NCI-H774 (cell line): ENCODE measurements at regions not wholly inside any gene's neighbourhood (a gene's known extent, or its start where the extent isn't known, plus 50 kb on each side); places are given as distances from the start of the nearest gene placed in this dataset.

Experiments used
- DNase-seq: peaks from one replicate; lab custom pipeline; 2025; lab: John Stamatoyannopoulos, UW

- DNase-seq: no peak
Observed at GRCh38 chr14:65281991-65282895, 130.3 kb upstream of the FUT8 start.

- no peak for DNase-seq
Observed at GRCh38 chr14:65282896-65283253, 129.7 kb upstream of the FUT8 start.

GRCh38 chr14:65286443-65286842 is 126.1 kb upstream of the FUT8 start:
- no peak for DNase-seq

DNA sequence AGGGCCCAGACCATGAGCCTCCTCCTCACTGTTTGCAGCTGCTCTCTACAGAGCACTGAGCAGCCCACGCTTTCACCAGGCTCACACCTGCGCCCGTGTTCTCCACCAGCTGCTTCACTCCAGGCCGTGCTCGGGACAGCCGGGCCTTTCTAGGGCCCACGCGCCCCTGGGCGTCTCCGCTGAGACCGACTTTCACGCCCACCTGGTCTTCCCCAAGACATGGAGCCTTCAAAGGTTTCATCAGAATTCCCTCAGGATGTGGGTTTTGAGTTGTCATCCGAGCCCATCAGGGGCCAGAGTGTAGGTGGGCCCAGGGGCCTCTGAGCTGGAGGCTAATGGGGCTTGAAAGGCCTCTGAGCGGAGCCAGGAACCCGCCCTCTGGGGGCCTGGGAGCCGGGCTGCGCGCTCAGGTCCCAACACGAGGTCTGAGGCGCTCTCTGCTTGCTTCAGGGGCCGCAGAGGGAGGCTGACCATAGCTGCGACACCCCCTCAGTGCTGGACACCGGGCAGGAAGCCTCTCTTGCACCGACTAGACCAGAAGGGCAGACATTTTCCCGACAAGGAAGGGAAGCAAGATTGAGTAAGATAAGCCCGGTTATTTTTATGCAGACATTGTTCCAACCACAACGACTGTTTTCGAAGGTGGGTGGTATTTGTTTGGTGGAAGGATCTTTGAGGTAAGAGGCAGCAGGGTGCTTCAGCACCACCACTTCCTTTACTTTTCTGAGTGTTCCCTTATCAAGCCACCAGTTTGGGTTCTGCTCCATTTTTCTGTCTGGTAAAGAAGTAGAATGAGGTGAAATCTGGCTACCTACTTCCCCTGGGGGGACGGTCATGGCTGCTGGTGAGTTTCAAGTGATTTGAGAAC is 125.0 kb upstream of the FUT8 start:
- DNase-seq: no peak

- no peak for DNase-seq
Observed at GRCh38 chr14:65290830-65291229, 121.7 kb upstream of the FUT8 start.

- DNase-seq: no peak
Observed at GRCh38 chr14:65291531-65291930, 121.0 kb upstream of the FUT8 start.

GRCh38 chr14:65294816-65295215 is 117.7 kb upstream of the FUT8 start:
- DNase-seq: no peak

DNA sequence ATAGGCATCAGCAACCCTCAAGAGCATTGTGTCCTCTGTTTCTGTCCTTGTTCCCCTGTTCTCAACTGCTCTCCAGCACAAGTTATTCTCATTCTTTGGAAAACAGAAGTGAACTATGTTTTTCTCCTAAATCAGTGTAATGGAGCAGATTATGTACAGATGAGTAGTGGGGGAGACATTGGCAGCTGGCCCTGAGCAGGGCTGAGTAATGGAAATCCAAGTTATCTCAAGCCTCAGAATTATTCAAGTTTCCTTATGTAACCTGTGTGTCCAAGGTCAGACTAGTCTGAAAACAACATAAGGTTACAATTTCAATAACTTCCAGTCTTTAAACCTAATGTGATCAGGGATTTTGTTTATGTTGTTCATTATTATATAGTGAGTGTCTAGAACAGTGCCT is 116.1 kb upstream of the FUT8 start:
- no peak for DNase-seq

- DNase-seq: no peak
Observed at GRCh38 chr14:65296876-65297275, 115.7 kb upstream of the FUT8 start.

- peak; percentile 41 for DNase-seq
Observed at GRCh38 chr14:65297744-65298143, 114.8 kb upstream of the FUT8 start.

DNA sequence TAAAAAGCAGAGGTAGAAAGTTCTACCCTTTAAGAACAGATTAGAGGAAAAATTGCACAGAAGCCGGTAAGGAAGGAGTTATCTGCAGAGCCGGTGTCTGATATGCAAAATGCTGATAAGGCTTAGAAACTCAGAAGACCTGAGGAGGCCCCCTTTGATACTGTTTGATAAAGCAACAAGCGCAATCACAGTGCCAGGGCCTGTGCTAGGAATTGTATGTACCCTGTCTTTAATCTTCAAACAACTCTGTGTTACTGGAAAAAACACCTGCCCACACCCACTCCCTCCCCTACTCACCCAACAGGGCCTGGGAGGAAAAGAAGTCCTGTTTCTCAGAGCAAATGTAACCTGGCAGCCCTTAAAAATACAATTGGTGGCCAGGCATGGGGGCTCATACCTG is 112.7 kb upstream of the FUT8 start:
- DNase-seq: no peak

DNA sequence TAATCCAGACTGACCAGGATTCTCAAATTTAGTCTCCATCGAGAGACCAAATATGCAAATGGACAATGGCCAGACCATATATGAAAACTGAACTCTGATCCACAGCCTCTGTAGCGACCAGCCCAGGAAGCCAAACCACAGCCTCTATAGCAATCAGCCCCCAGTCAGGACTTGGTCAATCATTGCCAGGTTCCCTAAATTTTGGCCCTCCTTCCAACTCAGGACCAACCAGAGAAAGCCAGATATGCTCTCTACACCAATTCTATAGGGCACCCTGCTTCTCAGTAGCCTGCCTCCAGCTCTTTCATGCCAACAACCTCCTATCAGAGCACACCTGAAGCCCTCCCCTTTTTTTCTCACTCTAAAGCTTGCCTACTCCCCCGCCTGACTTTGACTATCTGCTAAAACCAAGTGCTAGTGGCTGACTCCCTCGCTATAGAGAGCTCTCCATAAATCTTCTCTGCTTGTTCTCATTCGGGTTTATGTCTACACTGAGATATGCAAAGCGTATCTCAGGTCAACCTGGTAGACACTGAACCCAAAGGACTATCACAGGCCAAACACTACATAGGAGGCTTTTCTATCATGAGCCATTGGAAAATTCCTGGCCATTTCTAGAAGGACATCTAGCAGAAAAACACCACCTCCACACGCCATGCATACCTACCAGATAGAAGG is 110.5 kb upstream of the FUT8 start:
- DNase-seq: no peak

- DNase-seq: peak; percentile 73
Observed at GRCh38 chr14:65302571-65303189, 109.8 kb upstream of the FUT8 start.

- DNase-seq: no peak
Observed at GRCh38 chr14:65303190-65303898, 109.2 kb upstream of the FUT8 start.

DNA sequence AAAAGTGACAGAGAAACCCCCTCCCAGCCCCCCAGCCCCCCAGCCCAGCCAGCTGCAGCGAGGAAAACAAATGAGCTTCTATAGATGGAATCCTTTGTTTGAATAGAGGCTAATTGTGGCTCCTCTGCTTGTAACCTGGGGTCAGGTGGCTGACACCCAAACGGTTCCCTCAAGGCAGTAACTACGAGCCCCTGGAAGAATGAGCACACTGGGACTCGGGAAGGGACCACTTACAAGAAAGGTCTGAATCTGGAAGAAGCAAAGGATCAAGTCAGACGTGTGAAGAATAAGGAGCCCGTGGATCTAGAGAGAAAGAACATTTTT is 108.7 kb upstream of the FUT8 start:
- DNase-seq: no peak

DNA sequence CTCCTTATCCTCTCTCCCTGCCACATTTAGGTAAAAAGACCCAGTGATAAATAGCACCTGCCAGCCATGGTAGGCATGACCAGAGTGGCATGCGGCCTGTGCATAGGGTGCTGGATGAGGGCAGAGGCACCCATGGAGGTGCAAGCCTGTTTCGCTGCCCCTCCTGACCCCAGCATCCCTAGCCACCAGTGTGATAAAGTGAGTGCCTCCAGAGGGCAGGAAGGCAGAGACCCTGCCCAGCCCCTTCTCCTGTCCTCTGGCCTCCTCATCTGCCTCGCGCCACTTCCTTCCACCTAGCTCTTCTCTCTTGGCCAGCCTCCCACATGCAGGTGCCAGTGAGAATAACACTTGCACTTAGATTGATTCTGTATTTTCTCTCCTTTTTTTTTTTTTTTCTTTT is 108.3 kb upstream of the FUT8 start:
- no peak for DNase-seq

DNA sequence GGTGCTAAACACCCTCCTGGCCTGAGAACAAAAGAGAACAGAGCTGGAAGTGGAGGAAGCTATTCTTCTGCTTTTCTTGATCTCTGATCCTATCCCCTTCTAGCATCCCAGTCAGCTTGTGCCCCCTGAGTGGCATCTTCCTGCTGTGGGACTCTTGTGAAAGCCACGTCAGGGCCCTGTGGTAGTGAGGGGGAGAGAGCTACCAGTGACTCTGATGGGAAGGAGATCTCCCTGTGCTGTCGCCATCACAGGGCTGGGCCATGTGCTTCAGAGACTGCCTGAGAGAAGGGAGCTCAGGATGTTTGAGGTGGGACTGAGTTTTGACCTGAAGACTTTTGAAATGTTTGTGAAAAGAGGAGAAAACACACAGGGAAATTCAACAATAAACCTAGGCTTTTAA is 107.6 kb upstream of the FUT8 start:
- DNase-seq: no peak

GRCh38 chr14:65308536-65308935 is 104.0 kb upstream of the FUT8 start:
- DNase-seq: no peak

GRCh38 chr14:65310568-65310967 is 102.0 kb upstream of the FUT8 start:
- no peak for DNase-seq

DNA sequence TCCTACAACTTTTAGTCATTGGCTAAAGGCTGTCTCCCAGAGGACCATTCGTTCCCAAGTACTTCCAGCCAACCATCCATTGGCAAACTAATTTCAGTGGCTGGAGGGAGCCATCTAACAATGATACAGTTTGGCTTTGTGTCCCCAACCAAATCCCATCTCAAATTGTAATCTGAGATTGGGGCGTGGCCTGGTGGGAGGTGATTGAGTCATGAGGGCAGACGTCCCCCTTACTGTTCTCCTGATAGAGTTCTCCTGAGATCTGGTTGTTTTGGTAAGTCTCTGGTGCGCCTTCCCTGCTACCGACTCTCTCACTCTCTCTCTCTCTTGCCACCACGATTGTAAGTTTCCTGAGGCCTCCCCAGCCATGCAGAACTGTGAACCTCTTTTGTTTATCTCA is 99.7 kb upstream of the FUT8 start:
- DNase-seq: no peak

GRCh38 chr14:65318636-65319506 is 93.7 kb upstream of the FUT8 start:
- no peak for DNase-seq
